ENCODE measurements at regions not wholly inside any gene's neighbourhood (a gene's known extent, or its start where the extent isn't known, plus 50 kb on each side); places are given as distances from the start of the nearest gene placed in this dataset.
"Not testable (repeated sequence)": the region's sequence is repeated elsewhere in the genome, so short reads cannot be mapped to it uniquely, and the experiment has no call there.

- H3K4me3 Mint-ChIP-seq = no peak overlapping the region
- CTCF ChIA-PET = no interaction called here
- no peak for DNase-seq
- no peaks in the 10 kb centered on the region for H3K4me1 Mint-ChIP-seq
- no peaks in the 10 kb centered on the region for H3K27me3 Mint-ChIP-seq
- no peaks in the 10 kb centered on the region for H3K9me3 Mint-ChIP-seq
- no peaks in the 10 kb centered on the region for H3K36me3 Mint-ChIP-seq
- no peak overlapping the region for H3K27ac Mint-ChIP-seq
These were observed 50.3 kb upstream of the OSBPL11 start for GRCh38 chr3:125645616-125646015.

GRCh38 chr3:125646581-125646980, 51.3 kb upstream of the OSBPL11 start:
- H3K27me3 Mint-ChIP-seq = no peaks in the 10 kb centered on the region
- no peaks in the 10 kb centered on the region for H3K36me3 Mint-ChIP-seq
- no peak for DNase-seq
- H3K4me3 Mint-ChIP-seq = no peak overlapping the region
- H3K9me3 Mint-ChIP-seq = no peaks in the 10 kb centered on the region
- no peaks in the 10 kb centered on the region for H3K4me1 Mint-ChIP-seq
- no peak overlapping the region for H3K27ac Mint-ChIP-seq
- CTCF ChIA-PET = no interaction called here

GRCh38 chr3:125647318-125648014, 52.2 kb upstream of the OSBPL11 start:
- H3K4me3 Mint-ChIP-seq = no peak overlapping the region
- no peaks in the 10 kb centered on the region for H3K4me1 Mint-ChIP-seq
- CTCF ChIA-PET = no interaction called here
- H3K27me3 Mint-ChIP-seq = peaks cover 4% of the 10 kb centered on the region
- H3K27ac Mint-ChIP-seq = no peak overlapping the region
- H3K9me3 Mint-ChIP-seq = no peaks in the 10 kb centered on the region
- H3K36me3 Mint-ChIP-seq = no peaks in the 10 kb centered on the region
- no peak for DNase-seq

GRCh38 chr3:125651244-125651643, 55.9 kb upstream of the OSBPL11 start:
- H3K27ac Mint-ChIP-seq = no peak overlapping the region
- peaks cover 6% of the 10 kb centered on the region for H3K27me3 Mint-ChIP-seq
- DNase-seq = no peak
- H3K9me3 Mint-ChIP-seq = no peaks in the 10 kb centered on the region
- H3K36me3 Mint-ChIP-seq = no peaks in the 10 kb centered on the region
- no peaks in the 10 kb centered on the region for H3K4me1 Mint-ChIP-seq
- no peak overlapping the region for H3K4me3 Mint-ChIP-seq
- CTCF ChIA-PET = no interaction called here

- no peak overlapping the region for H3K4me3 Mint-ChIP-seq
- CTCF ChIA-PET = no interaction called here
- no peaks in the 10 kb centered on the region for H3K4me1 Mint-ChIP-seq
- H3K36me3 Mint-ChIP-seq = no peaks in the 10 kb centered on the region
- H3K27ac Mint-ChIP-seq = no peak overlapping the region
- no peak for DNase-seq
- no peaks in the 10 kb centered on the region for H3K9me3 Mint-ChIP-seq
- peaks cover 6% of the 10 kb centered on the region for H3K27me3 Mint-ChIP-seq
These were observed 57.1 kb upstream of the OSBPL11 start for GRCh38 chr3:125652349-125652748.

- H3K27ac Mint-ChIP-seq = no peak overlapping the region
- no peaks in the 10 kb centered on the region for H3K9me3 Mint-ChIP-seq
- peaks cover 6% of the 10 kb centered on the region for H3K27me3 Mint-ChIP-seq
- H3K36me3 Mint-ChIP-seq = no peaks in the 10 kb centered on the region
- no peak overlapping the region for H3K4me3 Mint-ChIP-seq
- CTCF ChIA-PET = no interaction called here
- H3K4me1 Mint-ChIP-seq = no peaks in the 10 kb centered on the region
- DNase-seq = no peak
These were observed 59.2 kb upstream of the OSBPL11 start for GRCh38 chr3:125654526-125654925.

GRCh38 chr3:125662675-125663074, 67.4 kb upstream of the OSBPL11 start:
- CTCF ChIA-PET = no interaction called here
- no peaks in the 10 kb centered on the region for H3K27me3 Mint-ChIP-seq
- H3K36me3 Mint-ChIP-seq = no peaks in the 10 kb centered on the region

GRCh38 chr3:125670352-125670751, 75.1 kb upstream of the OSBPL11 start:
- no peaks in the 10 kb centered on the region for H3K4me1 Mint-ChIP-seq
- CTCF ChIA-PET = no interaction called here
- no peak overlapping the region for H3K27ac Mint-ChIP-seq
- no peaks in the 10 kb centered on the region for H3K9me3 Mint-ChIP-seq
- peaks cover 4% of the 10 kb centered on the region for H3K27me3 Mint-ChIP-seq
- no peaks in the 10 kb centered on the region for H3K36me3 Mint-ChIP-seq
- no peak for DNase-seq
- H3K4me3 Mint-ChIP-seq = no peak overlapping the region

More at GRCh38 chr3:125662675-125663074, 67.4 kb upstream of the OSBPL11 start:
- DNase-seq = no peak
- Mint-ChIP-seq H3K4me1 (no peaks in the 10 kb centered on the region), H3K4me3 (no peak overlapping the region), H3K27ac (no peak overlapping the region), H3K9me3 (no peaks in the 10 kb centered on the region)

- Mint-ChIP-seq H3K4me1 (no peaks in the 10 kb centered on the region), H3K36me3 (no peaks in the 10 kb centered on the region), H3K9me3 (no peaks in the 10 kb centered on the region), H3K4me3 (no peak overlapping the region), H3K27ac (no peak overlapping the region), H3K27me3 (peaks cover 4% of the 10 kb centered on the region)
- no peak for DNase-seq
- CTCF ChIA-PET = no interaction called here
These were observed 75.6 kb upstream of the OSBPL11 start for GRCh38 chr3:125670945-125671344.

GRCh38 chr3:125671461-125672243, 76.4 kb upstream of the OSBPL11 start:
- DNase-seq = no peak
- CTCF ChIA-PET = no interaction called here
- H3K27ac Mint-ChIP-seq = no peak overlapping the region
- H3K4me3 Mint-ChIP-seq = no peak overlapping the region
- no peaks in the 10 kb centered on the region for H3K36me3 Mint-ChIP-seq
- H3K9me3 Mint-ChIP-seq = no peaks in the 10 kb centered on the region
- no peaks in the 10 kb centered on the region for H3K4me1 Mint-ChIP-seq
- H3K27me3 Mint-ChIP-seq = peaks cover 4% of the 10 kb centered on the region

GRCh38 chr3:125675791-125676190, 80.5 kb upstream of the OSBPL11 start:
- Mint-ChIP-seq H3K27ac (no peak overlapping the region), H3K4me1 (no peaks in the 10 kb centered on the region), H3K9me3 (no peaks in the 10 kb centered on the region), H3K36me3 (no peaks in the 10 kb centered on the region), H3K4me3 (no peak overlapping the region), H3K27me3 (peaks cover 3% of the 10 kb centered on the region)
- no peak for DNase-seq
- CTCF ChIA-PET = no interaction called here

GRCh38 chr3:125679258-125679657, 84.0 kb upstream of the OSBPL11 start:
- Mint-ChIP-seq H3K27ac (no peak overlapping the region), H3K36me3 (no peaks in the 10 kb centered on the region), H3K27me3 (peaks cover 9% of the 10 kb centered on the region), H3K4me1 (no peaks in the 10 kb centered on the region), H3K9me3 (no peaks in the 10 kb centered on the region), H3K4me3 (no peak overlapping the region)
- no peak for DNase-seq
- CTCF ChIA-PET = no interaction called here

- H3K9me3 Mint-ChIP-seq = no peaks in the 10 kb centered on the region
- CTCF ChIA-PET = no interaction called here
- H3K27ac Mint-ChIP-seq = no peak overlapping the region
- peaks cover 17% of the 10 kb centered on the region for H3K27me3 Mint-ChIP-seq
- H3K4me3 Mint-ChIP-seq = no peak overlapping the region
- H3K4me1 Mint-ChIP-seq = no peaks in the 10 kb centered on the region
- no peaks in the 10 kb centered on the region for H3K36me3 Mint-ChIP-seq
- DNase-seq = no peak
These were observed 85.8 kb upstream of the OSBPL11 start for GRCh38 chr3:125681146-125681545.

GRCh38 chr3:125681906-125682305, 86.6 kb upstream of the OSBPL11 start:
- H3K9me3 Mint-ChIP-seq, CTCF ChIA-PET, H3K36me3 Mint-ChIP-seq, DNase-seq, H3K27ac Mint-ChIP-seq, H3K4me1 Mint-ChIP-seq, H3K4me3 Mint-ChIP-seq: not testable (repeated sequence)
- H3K27me3 Mint-ChIP-seq = peaks cover 17% of the 10 kb centered on the region

GRCh38 chr3:125682610-125683009, 87.3 kb upstream of the OSBPL11 start:
- DNase-seq, H3K4me3 Mint-ChIP-seq, H3K36me3 Mint-ChIP-seq, H3K27ac Mint-ChIP-seq, CTCF ChIA-PET, H3K4me1 Mint-ChIP-seq, H3K9me3 Mint-ChIP-seq: not testable (repeated sequence)
- peaks cover 17% of the 10 kb centered on the region for H3K27me3 Mint-ChIP-seq
